ENCODE measurements at regions not wholly inside any gene's neighbourhood (a gene's known extent, or its start where the extent isn't known, plus 50 kb on each side); places are given as distances from the start of the nearest gene placed in this dataset.

GRCh38 chr21:15159382-15160020 is 94.7 kb upstream of the NRIP1 start:
- intact Hi-C loops (cut with DNase I), result no loop called here
- TF ChIP-seq POLR2AphosphoS5 (IDR thresholded peaks at IDR 0.05) (no peak), POLR2A (IDR thresholded peaks at IDR 0.05; ENCODE audit: low read depth) (no peak), EP300 (IDR thresholded peaks at IDR 0.05) (no peak)
- TF ChIP-seq, protein P1, sequence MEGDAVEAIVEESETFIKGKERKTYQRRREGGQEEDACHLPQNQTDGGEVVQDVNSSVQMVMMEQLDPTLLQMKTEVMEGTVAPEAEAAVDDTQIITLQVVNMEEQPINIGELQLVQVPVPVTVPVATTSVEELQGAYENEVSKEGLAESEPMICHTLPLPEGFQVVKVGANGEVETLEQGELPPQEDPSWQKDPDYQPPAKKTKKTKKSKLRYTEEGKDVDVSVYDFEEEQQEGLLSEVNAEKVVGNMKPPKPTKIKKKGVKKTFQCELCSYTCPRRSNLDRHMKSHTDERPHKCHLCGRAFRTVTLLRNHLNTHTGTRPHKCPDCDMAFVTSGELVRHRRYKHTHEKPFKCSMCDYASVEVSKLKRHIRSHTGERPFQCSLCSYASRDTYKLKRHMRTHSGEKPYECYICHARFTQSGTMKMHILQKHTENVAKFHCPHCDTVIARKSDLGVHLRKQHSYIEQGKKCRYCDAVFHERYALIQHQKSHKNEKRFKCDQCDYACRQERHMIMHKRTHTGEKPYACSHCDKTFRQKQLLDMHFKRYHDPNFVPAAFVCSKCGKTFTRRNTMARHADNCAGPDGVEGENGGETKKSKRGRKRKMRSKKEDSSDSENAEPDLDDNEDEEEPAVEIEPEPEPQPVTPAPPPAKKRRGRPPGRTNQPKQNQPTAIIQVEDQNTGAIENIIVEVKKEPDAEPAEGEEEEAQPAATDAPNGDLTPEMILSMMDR (IDR thresholded peaks at IDR 0.05), result no peak

GRCh38 chr21:15160136-15160535 is 95.3 kb upstream of the NRIP1 start:
- Histone ChIP-seq H3K27ac (replicated peaks in 1 of 4) (no peak overlapping the region), H3K36me3 (no peaks in the 10 kb centered on the region), H3K27me3 (no peaks in the 10 kb centered on the region), H3K4me1 (no peaks in the 10 kb centered on the region), H3K9me3 (peaks cover 0 to 4% (median 0%) of the 10 kb centered on the region in 4 donors), H3K4me3 (no peak overlapping the region)
- 70% methylated on average over 1 of the region's 1 CpG for WGBS
- TF ChIP-seq POLR2AphosphoS5 (IDR thresholded peaks at IDR 0.05) (no peak), POLR2A (IDR thresholded peaks at IDR 0.05; ENCODE audit: low read depth) (no peak), EP300 (IDR thresholded peaks at IDR 0.05) (no peak)
- TF ChIP-seq, protein P1 (IDR thresholded peaks at IDR 0.05), result no peak
- intact Hi-C loops (cut with DNase I), result no loop called here
- no peak for DNase-seq (ENCODE audit: extremely low spot score)

More at GRCh38 chr21:15159382-15160020, 94.7 kb upstream of the NRIP1 start:
- 53% methylated on average over 2 of the region's 2 CpGs for WGBS
- DNase-seq (ENCODE audit: extremely low spot score), result no peak
- no peak overlapping the region for H3K27ac ChIP-seq (replicated peaks in 1 of 4)
- H3K4me1 ChIP-seq, result no peaks in the 10 kb centered on the region
- H3K9me3 ChIP-seq, result peaks cover 0 to 4% (median 0%) of the 10 kb centered on the region in 4 donors
- no peaks in the 10 kb centered on the region for H3K36me3 ChIP-seq
- no peaks in the 10 kb centered on the region for H3K27me3 ChIP-seq
- H3K4me3 ChIP-seq, result no peak overlapping the region

DNA sequence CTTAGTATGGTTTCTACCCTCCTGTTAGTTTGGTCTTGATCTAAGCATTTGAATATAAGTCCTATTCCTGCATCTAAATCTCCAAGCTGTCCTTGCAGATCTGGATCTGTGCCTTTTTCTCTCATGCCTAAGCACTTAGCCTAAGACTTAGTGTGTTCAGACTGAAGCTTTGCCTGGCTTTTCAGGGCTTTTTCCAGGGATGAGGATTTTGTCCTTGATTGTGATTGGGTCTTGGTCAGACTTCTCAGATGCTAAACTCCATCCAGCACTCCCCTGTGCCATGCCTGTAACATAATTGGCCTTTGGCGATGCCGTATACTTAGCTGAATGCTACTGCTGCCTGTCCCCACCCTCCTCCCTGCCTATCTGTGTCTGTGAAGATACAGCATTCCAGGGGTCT is 98.1 kb upstream of the NRIP1 start:
- Histone ChIP-seq H3K9me3 (no peaks in the 10 kb centered on the region), H3K27ac (replicated peaks in 1 of 4) (no peak overlapping the region), H3K36me3 (no peaks in the 10 kb centered on the region), H3K4me1 (no peaks in the 10 kb centered on the region), H3K4me3 (no peak overlapping the region), H3K27me3 (no peaks in the 10 kb centered on the region)
- 91% methylated on average over 2 of the region's 2 CpGs for WGBS
- no peak for DNase-seq (ENCODE audit: extremely low spot score)
- intact Hi-C loops (cut with DNase I), result no loop called here
- TF ChIP-seq POLR2AphosphoS5 (IDR thresholded peaks at IDR 0.05) (no peak), EP300 (IDR thresholded peaks at IDR 0.05) (no peak), POLR2A (IDR thresholded peaks at IDR 0.05; ENCODE audit: low read depth) (no peak)
- TF ChIP-seq, protein P1 (IDR thresholded peaks at IDR 0.05), result no peak

- no peaks in the 10 kb centered on the region for H3K36me3 ChIP-seq
- TF ChIP-seq EP300 (IDR thresholded peaks at IDR 0.05) (no peak), POLR2A (IDR thresholded peaks at IDR 0.05; ENCODE audit: low read depth) (no peak), POLR2AphosphoS5 (IDR thresholded peaks at IDR 0.05) (no peak)
- TF ChIP-seq, protein P1 (IDR thresholded peaks at IDR 0.05), result no peak
- 87% methylated on average over 9 of the region's 9 CpGs for WGBS
- H3K4me3 ChIP-seq, result no peak overlapping the region
- DNase-seq (ENCODE audit: extremely low spot score), result no peak
- no peaks in the 10 kb centered on the region for H3K27me3 ChIP-seq
- no peak overlapping the region for H3K27ac ChIP-seq (replicated peaks in 1 of 4)
- H3K9me3 ChIP-seq, result no peaks in the 10 kb centered on the region
- intact Hi-C loops (cut with DNase I), result no loop called here
- H3K4me1 ChIP-seq, result no peaks in the 10 kb centered on the region
Measured at GRCh38 chr21:15164273-15164672, 99.5 kb upstream of the NRIP1 start.

Measured in esophagus muscularis mucosa (tissue), 4 donors.